Activated naive CD8-positive, alpha-beta T cell treated with anti-CD3 and anti-CD28 coated beads, Interleukin-2, amount 10 ng/mL, durations not matched to agents 7 days and 5 days (primary cell): ENCODE measurements at regions not wholly inside any gene's neighbourhood (a gene's known extent, or its start where the extent isn't known, plus 50 kb on each side); places are given as distances from the start of the nearest gene placed in this dataset.

Source experiments
- ATAC-seq: fragments of 150-1000 bp; cut with Tn5 transposase; one replicate; pipeline ENCODE4 v1.10.0; 2021; ENCODE audit warnings: low read depth, moderate library complexity
- POLR2A ChIA-PET: fragments of 350-600 bp; sonication (Branson Sonifier 250); formaldehyde crosslinking; loops from one replicate; lab custom pipeline; 2021; ENCODE audit warnings: antibody characterized with exemption; lab: Charles Lee
- DNase-seq: peaks from one replicate; pipeline ENCODE4 v3.0.0; 2021
- H3K27ac Mint-ChIP-seq: one replicate; pipeline ENCODE4 v1.8.0; 2022; ENCODE audit warnings: mild to moderate bottlenecking, mixed read lengths
- H3K27me3 Mint-ChIP-seq: one replicate; pipeline ENCODE4 v1.8.0; 2022; ENCODE audit warnings: mild to moderate bottlenecking, moderate library complexity, mixed read lengths
- H3K36me3 Mint-ChIP-seq: one replicate; pipeline ENCODE4 v1.8.0; 2021; ENCODE audit warnings: mild to moderate bottlenecking, mixed read lengths
- H3K4me1 Mint-ChIP-seq: one replicate; pipeline ENCODE4 v1.8.0; 2021; ENCODE audit warnings: mixed read lengths
- H3K4me3 Mint-ChIP-seq: one replicate; pipeline ENCODE4 v1.8.0; 2022; ENCODE audit warnings: mild to moderate bottlenecking, moderate library complexity, mixed read lengths
- H3K9me3 Mint-ChIP-seq: one replicate; pipeline ENCODE4 v1.8.0; 2021; ENCODE audit warnings: mixed read lengths

GRCh38 chr16:86041807-86042206, 142.8 kb downstream of the IRF8 start:
- no peak for ATAC-seq

GRCh38 chr16:86042393-86042792, 143.4 kb downstream of the IRF8 start:
- Mint-ChIP-seq H3K27ac (no peak overlapping the region), H3K36me3 (no peaks in the 10 kb centered on the region), H3K4me1 (peaks cover 17% of the 10 kb centered on the region), H3K4me3 (no peak overlapping the region), H3K27me3 (peaks cover 35% of the 10 kb centered on the region), H3K9me3 (no peaks in the 10 kb centered on the region)
- POLR2A ChIA-PET, result no interaction called here
- ATAC-seq, result no peak
- DNase-seq, result no peak

More at GRCh38 chr16:86041807-86042206, 142.8 kb downstream of the IRF8 start:
- POLR2A ChIA-PET, result no interaction called here
- no peak overlapping the region for H3K4me3 Mint-ChIP-seq
- DNase-seq, result no peak
- H3K36me3 Mint-ChIP-seq, result no peaks in the 10 kb centered on the region
- peaks cover 31% of the 10 kb centered on the region for H3K27me3 Mint-ChIP-seq
- peaks cover 17% of the 10 kb centered on the region for H3K4me1 Mint-ChIP-seq
- H3K9me3 Mint-ChIP-seq, result no peaks in the 10 kb centered on the region
- no peak overlapping the region for H3K27ac Mint-ChIP-seq

- Mint-ChIP-seq H3K27ac (no peak overlapping the region), H3K4me3 (no peak overlapping the region), H3K4me1 (peaks cover 18% of the 10 kb centered on the region)
Measured at GRCh38 chr16:86042996-86043725, 144.2 kb downstream of the IRF8 start.

GRCh38 chr16:86044241-86044671, 145.3 kb downstream of the IRF8 start:
- ATAC-seq, result peak; percentile 32
- peaks cover 41% of the 10 kb centered on the region for H3K27me3 Mint-ChIP-seq
- POLR2A ChIA-PET, result no interaction called here
- no peak overlapping the region for H3K27ac Mint-ChIP-seq
- no peaks in the 10 kb centered on the region for H3K36me3 Mint-ChIP-seq
- DNase-seq, result peak; percentile 67
- H3K4me3 Mint-ChIP-seq, result no peak overlapping the region
- H3K9me3 Mint-ChIP-seq, result no peaks in the 10 kb centered on the region
- H3K4me1 Mint-ChIP-seq, result peaks cover 13% of the 10 kb centered on the region

More at GRCh38 chr16:86042996-86043725, 144.2 kb downstream of the IRF8 start:
- no peaks in the 10 kb centered on the region for H3K9me3 Mint-ChIP-seq
- no peak for ATAC-seq
- DNase-seq, result no peak
- no peaks in the 10 kb centered on the region for H3K36me3 Mint-ChIP-seq
- POLR2A ChIA-PET, result no interaction called here
- peaks cover 38% of the 10 kb centered on the region for H3K27me3 Mint-ChIP-seq

- Mint-ChIP-seq H3K27me3 (peaks cover 43% of the 10 kb centered on the region), H3K36me3 (no peaks in the 10 kb centered on the region), H3K4me1 (peaks cover 11% of the 10 kb centered on the region), H3K27ac (no peak overlapping the region), H3K9me3 (no peaks in the 10 kb centered on the region), H3K4me3 (no peak overlapping the region)
- ATAC-seq (peak; percentile 65), DNase-seq (peak; percentile 58)
- POLR2A ChIA-PET, result interaction anchor here (1.0 kb wide), 1 partner anchor 224 kb away, joined by 4 read pairs; no protein-coding TSS in a partner anchor
Measured at GRCh38 chr16:86044881-86045590, 146.1 kb downstream of the IRF8 start.

- DNase-seq (no peak), ATAC-seq (no peak)
- Mint-ChIP-seq H3K4me3 (no peak overlapping the region), H3K9me3 (no peaks in the 10 kb centered on the region), H3K27ac (no peak overlapping the region), H3K27me3 (peaks cover 44% of the 10 kb centered on the region), H3K4me1 (peaks cover 11% of the 10 kb centered on the region), H3K36me3 (no peaks in the 10 kb centered on the region)
- POLR2A ChIA-PET, result interaction anchor here (1.0 kb wide), 1 partner anchor 224 kb away, joined by 4 read pairs; no protein-coding TSS in a partner anchor
Measured at GRCh38 chr16:86045591-86045971, 146.6 kb downstream of the IRF8 start.

GRCh38 chr16:86046026-86046425, 147.1 kb downstream of the IRF8 start:
- H3K4me1 Mint-ChIP-seq, result peaks cover 11% of the 10 kb centered on the region

GRCh38 chr16:86046667-86047270, 147.8 kb downstream of the IRF8 start:
- POLR2A ChIA-PET, result no interaction called here
- Mint-ChIP-seq H3K36me3 (no peaks in the 10 kb centered on the region), H3K4me3 (no peak overlapping the region), H3K27me3 (peaks cover 38% of the 10 kb centered on the region), H3K9me3 (no peaks in the 10 kb centered on the region), H3K4me1 (peaks cover 11% of the 10 kb centered on the region), H3K27ac (peak overlapping the region; percentile 26)
- DNase-seq (no peak), ATAC-seq (no peak)

More at GRCh38 chr16:86046026-86046425, 147.1 kb downstream of the IRF8 start:
- peaks cover 42% of the 10 kb centered on the region for H3K27me3 Mint-ChIP-seq
- H3K27ac Mint-ChIP-seq, result no peak overlapping the region
- no peaks in the 10 kb centered on the region for H3K36me3 Mint-ChIP-seq
- H3K4me3 Mint-ChIP-seq, result no peak overlapping the region
- no peaks in the 10 kb centered on the region for H3K9me3 Mint-ChIP-seq
- POLR2A ChIA-PET, result no interaction called here
- ATAC-seq (no peak), DNase-seq (no peak)

GRCh38 chr16:86048221-86048620, 149.3 kb downstream of the IRF8 start:
- peak; percentile 12 for DNase-seq
- H3K27ac Mint-ChIP-seq, result no peak overlapping the region
- POLR2A ChIA-PET, result no interaction called here

GRCh38 chr16:86048882-86049585, 150.1 kb downstream of the IRF8 start:
- Mint-ChIP-seq H3K4me3 (no peak overlapping the region), H3K27me3 (peaks cover 26% of the 10 kb centered on the region), H3K36me3 (no peaks in the 10 kb centered on the region), H3K27ac (no peak overlapping the region), H3K9me3 (no peaks in the 10 kb centered on the region), H3K4me1 (peaks cover 11% of the 10 kb centered on the region)
- ATAC-seq (no peak), DNase-seq (peak; percentile 24)
- POLR2A ChIA-PET, result no interaction called here

More at GRCh38 chr16:86048221-86048620, 149.3 kb downstream of the IRF8 start:
- Mint-ChIP-seq H3K9me3 (no peaks in the 10 kb centered on the region), H3K4me1 (peaks cover 11% of the 10 kb centered on the region), H3K27me3 (peaks cover 28% of the 10 kb centered on the region), H3K4me3 (no peak overlapping the region), H3K36me3 (no peaks in the 10 kb centered on the region)
- ATAC-seq, result no peak

GRCh38 chr16:86049641-86050040, 150.7 kb downstream of the IRF8 start:
- H3K27ac Mint-ChIP-seq, result no peak overlapping the region
- H3K27me3 Mint-ChIP-seq, result peaks cover 28% of the 10 kb centered on the region
- POLR2A ChIA-PET, result interaction anchor here (0.5 kb wide), 1 partner anchor 386 kb away, joined by 4 read pairs; no protein-coding TSS in a partner anchor
- H3K9me3 Mint-ChIP-seq, result no peaks in the 10 kb centered on the region
- ATAC-seq, result no peak
- no peak for DNase-seq
- H3K36me3 Mint-ChIP-seq, result no peaks in the 10 kb centered on the region
- no peak overlapping the region for H3K4me3 Mint-ChIP-seq
- peaks cover 7% of the 10 kb centered on the region for H3K4me1 Mint-ChIP-seq

GRCh38 chr16:86050111-86050510, 151.1 kb downstream of the IRF8 start:
- H3K9me3 Mint-ChIP-seq, result no peaks in the 10 kb centered on the region
- peaks cover 28% of the 10 kb centered on the region for H3K27me3 Mint-ChIP-seq
- POLR2A ChIA-PET, result interaction anchor here (0.5 kb wide), 1 partner anchor 386 kb away, joined by 4 read pairs; no protein-coding TSS in a partner anchor
- DNase-seq (no peak), ATAC-seq (no peak)
- no peaks in the 10 kb centered on the region for H3K36me3 Mint-ChIP-seq
- no peak overlapping the region for H3K4me3 Mint-ChIP-seq
- peaks cover 6% of the 10 kb centered on the region for H3K4me1 Mint-ChIP-seq
- H3K27ac Mint-ChIP-seq, result no peak overlapping the region
